PC-3 (cell line): ENCODE measurements at regions not wholly inside any gene's neighbourhood (a gene's known extent, or its start where the extent isn't known, plus 50 kb on each side); places are given as distances from the start of the nearest gene placed in this dataset.

ENCODE experiments used
- ATAC-seq: fragments of 200-7000 bp; cut with Tn5 transposase; 2 replicates; pipeline ENCODE4 v1.9.1; 2020; ENCODE audit warnings: mild to moderate bottlenecking, moderate library complexity
- BruUV-seq: library from RNA; stranded (reverse); fragments of 400-500 nt; replicated peaks from 2 replicates; lab custom pipeline; 2021; lab: Mats Ljungman, UMichigan
- CTCF ChIA-PET: fragments of 300-600 bp; sonication (Branson Sonifier 250); formaldehyde crosslinking; loops from one replicate; lab custom pipeline; 2022; ENCODE audit warnings: antibody characterized with exemption; lab: Charles Lee
- POLR2A ChIA-PET: fragments of 300-600 bp; sonication (Branson Sonifier 250); formaldehyde crosslinking; loops from one replicate; lab custom pipeline; 2022; ENCODE audit warnings: antibody characterized with exemption; ENCODE audit not compliant: unreplicated experiment; lab: Charles Lee
- DNase-seq: peaks from one replicate; pipeline ENCODE4 v3.0.0-alpha.2; 2015
- H2AFZ ChIP-seq: fragments of 300-600 bp; sonication (generic); 2 replicates; pipeline ENCODE4 v1.6.0; 2016; ENCODE audit warnings: antibody characterized with exemption, low read length
- H3F3A ChIP-seq: fragments of 300-600 bp; sonication (generic); one replicate; pipeline ENCODE4 v1.6.0; 2017; ENCODE audit warnings: antibody characterized with exemption, low read length, control low read depth, mild to moderate bottlenecking; ENCODE audit not compliant: unreplicated experiment
- H3K27ac ChIP-seq: fragments of 300-600 bp; sonication (generic); 2 replicates; pipeline ENCODE4 v1.5.1; 2016; ENCODE audit warnings: mild to moderate bottlenecking, low read length
- H3K27me3 ChIP-seq: fragments of 300-600 bp; sonication (generic); 2 replicates; pipeline ENCODE4 v1.6.1; 2016; ENCODE audit warnings: low read length, mixed read lengths
- H3K36me3 ChIP-seq: fragments of 300-600 bp; sonication (generic); 2 replicates; pipeline ENCODE4 v1.6.1; 2016; ENCODE audit warnings: low read depth, mixed run types, low read length, mixed read lengths
- H3K4me1 ChIP-seq: fragments of 300-600 bp; sonication (generic); 2 replicates; pipeline ENCODE4 v1.5.1; 2016; ENCODE audit warnings: low read length; ENCODE audit not compliant: insufficient read depth
- H3K4me2 ChIP-seq: fragments of 300-600 bp; sonication (generic); 2 replicates; pipeline ENCODE4 v1.6.0; 2016; ENCODE audit warnings: low read length
- H3K4me3 ChIP-seq: fragments of 300-600 bp; sonication (generic); 2 replicates; pipeline ENCODE4 v1.5.1; 2016; ENCODE audit warnings: mild to moderate bottlenecking, low read length, mixed read lengths
- H3K79me2 ChIP-seq: fragments of 300-600 bp; sonication (generic); 2 replicates; pipeline ENCODE4 v1.6.1; 2017; ENCODE audit warnings: low read length, mixed read lengths
- H3K9ac ChIP-seq: fragments of 300-600 bp; sonication (generic); 2 replicates; pipeline ENCODE4 v1.6.0; 2016; ENCODE audit warnings: mild to moderate bottlenecking, low read length
- H3K9me2 ChIP-seq: fragments of 300-600 bp; sonication (generic); replicated peaks from 2 replicates; pipeline ENCODE4 v1.6.1; 2016; ENCODE audit warnings: mixed run types, low read length, mixed read lengths
- H3K9me3 ChIP-seq: fragments of 300-600 bp; sonication (generic); 2 replicates; pipeline ENCODE4 v1.6.1; 2016; ENCODE audit warnings: low read length, mixed read lengths
- H4K20me1 ChIP-seq: fragments of 300-600 bp; sonication (generic); 2 replicates; pipeline ENCODE4 v1.6.1; 2016; ENCODE audit warnings: low read length, mixed read lengths
- CTCF ChIP-seq: fragments of 300-600 bp; sonication (generic); conservative IDR thresholded peaks from 2 replicates; pipeline ENCODE4 v1.5.1; 2017; ENCODE audit warnings: antibody characterized with exemption, low read depth, mild to moderate bottlenecking, low read length
- EZH2 ChIP-seq: fragments of 300-600 bp; sonication (generic); IDR thresholded peaks from one replicate; pipeline ENCODE4 v1.6.1; 2017; ENCODE audit warnings: antibody characterized with exemption, mild to moderate bottlenecking, low read length; ENCODE audit not compliant: unreplicated experiment
- EZH2phosphoT487 ChIP-seq: fragments of 300-600 bp; sonication (generic); IDR thresholded peaks from 2 replicates; pipeline ENCODE4 v1.6.1; 2018; ENCODE audit warnings: mild to moderate bottlenecking, antibody characterized with exemption, low read length, borderline replicate concordance
- intact Hi-C: fragments of 100-400 bp; cut with micrococcal nuclease; formaldehyde crosslinking; loops from 2 replicates; pipeline ENCODE4 v1.9.0; 2023

GRCh38 chr2:171238946-171239345 is 78.3 kb upstream of the TLK1 start:
- H3K4me2 ChIP-seq, result no peak overlapping the region
- no peaks in the 10 kb centered on the region for H3K36me3 ChIP-seq
- ChIA-PET CTCF (no interaction called here), POLR2A (interaction anchor here (0.8 kb wide), 1 partner anchor 1207 kb away, joined by 3 read pairs; no protein-coding TSS in a partner anchor)
- TF ChIP-seq CTCF (no peak), EZH2phosphoT487 (no peak), EZH2 (no peak)
- BruUV-seq, result no TSS peak
- DNase-seq, result no peak
- no peak overlapping the region for H3K4me3 ChIP-seq
- no peak overlapping the region for H3K27ac ChIP-seq
- H3K4me1 ChIP-seq, result no peaks in the 10 kb centered on the region
- no peaks in the 10 kb centered on the region for H3F3A ChIP-seq
- H3K9me2 ChIP-seq, result no peaks in the 10 kb centered on the region
- H3K9ac ChIP-seq, result no peak overlapping the region
- no peaks in the 10 kb centered on the region for H3K9me3 ChIP-seq
- no peaks in the 10 kb centered on the region for H3K79me2 ChIP-seq
- intact Hi-C loops, result no loop called here
- ATAC-seq, result no peak
- no peaks in the 10 kb centered on the region for H3K27me3 ChIP-seq
- H2AFZ ChIP-seq, result no peak overlapping the region
- H4K20me1 ChIP-seq, result no peaks in the 10 kb centered on the region

GRCh38 chr2:171237751-171238505 is 77.2 kb upstream of the TLK1 start:
- Histone ChIP-seq H3K36me3 (no peaks in the 10 kb centered on the region), H3K4me1 (no peaks in the 10 kb centered on the region), H3K4me2 (no peak overlapping the region), H4K20me1 (no peaks in the 10 kb centered on the region), H2AFZ (no peak overlapping the region), H3K27me3 (no peaks in the 10 kb centered on the region), H3K9me2 (no peaks in the 10 kb centered on the region), H3K79me2 (no peaks in the 10 kb centered on the region), H3K9ac (no peak overlapping the region), H3K27ac (no peak overlapping the region), H3K9me3 (no peaks in the 10 kb centered on the region), H3F3A (no peaks in the 10 kb centered on the region), H3K4me3 (no peak overlapping the region)
- TF ChIP-seq CTCF, result no peak
- no peak for TF ChIP-seq EZH2
- no peak for TF ChIP-seq EZH2phosphoT487
- ATAC-seq (no peak), DNase-seq (no peak)
- intact Hi-C loops, result no loop called here
- BruUV-seq, result no TSS peak
- ChIA-PET CTCF (no interaction called here), POLR2A (no interaction called here)

GRCh38 chr2:171235262-171235881 is 74.7 kb upstream of the TLK1 start:
- no peak for ATAC-seq
- Histone ChIP-seq H3K9ac (no peak overlapping the region), H3K4me2 (no peak overlapping the region), H3K36me3 (no peaks in the 10 kb centered on the region), H3K4me1 (peaks cover 2% of the 10 kb centered on the region; the same call in 1 of the 2 replicates), H3K9me2 (no peaks in the 10 kb centered on the region), H3K79me2 (no peaks in the 10 kb centered on the region), H3K4me3 (no peak overlapping the region), H3F3A (no peaks in the 10 kb centered on the region), H2AFZ (no peak overlapping the region), H3K27ac (no peak overlapping the region), H3K9me3 (no peaks in the 10 kb centered on the region), H3K27me3 (no peaks in the 10 kb centered on the region), H4K20me1 (no peaks in the 10 kb centered on the region)
- no peak for DNase-seq
- ChIA-PET CTCF (no interaction called here), POLR2A (no interaction called here)
- BruUV-seq, result no TSS peak
- no peak for TF ChIP-seq CTCF
- TF ChIP-seq EZH2phosphoT487, result no peak
- TF ChIP-seq EZH2, result no peak
- intact Hi-C loops, result no loop called here
